H1 (cell line): ENCODE measurements at regions not wholly inside any gene's neighbourhood (a gene's known extent, or its start where the extent isn't known, plus 50 kb on each side); places are given as distances from the start of the nearest gene placed in this dataset.

Source experiments
- CTCF ChIA-PET: fragments of 300-600 bp; sonication (Branson Sonifier 250); formaldehyde crosslinking; loops from one replicate; lab custom pipeline; 2021; ENCODE audit not compliant: partially characterized antibody; lab: Charles Lee
- POLR2A ChIA-PET: fragments of 300-600 bp; sonication (Branson Sonifier 250); formaldehyde crosslinking; loops from one replicate; lab custom pipeline; 2021; ENCODE audit warnings: inconsistent platforms; ENCODE audit not compliant: partially characterized antibody; lab: Charles Lee
- DNase-seq, 2 experiments: peaks; one replicate each; pipeline versions ENCODE4 v3.0.0 to v3.0.0-alpha.2; 2010 to 2022; ENCODE audit warnings: low spot score in 2 of 2, low read depth in 1 of 2, mixed read lengths in 1 of 2
- FAIRE-seq: peaks from 2 replicates; lab custom pipeline; 2011; peaks lifted over from hg19 to GRCh38; lab: Jason Lieb, UNC
- H2AFZ ChIP-seq: 2 replicates; pipeline ENCODE4 v1.8.1; 2012; ENCODE audit warnings: low read length, inconsistent platforms
- H2AK5ac ChIP-seq: 2 replicates; pipeline ENCODE4 v1.6.1; 2013; ENCODE audit warnings: low read depth, low read length
- H2BK120ac ChIP-seq: replicated peaks from 2 replicates; pipeline ENCODE3; 2013; ENCODE audit warnings: low read depth, low read length, inconsistent platforms
- H2BK12ac ChIP-seq: 2 replicates; pipeline ENCODE4 v1.6.1; 2013; ENCODE audit warnings: low read depth, low read length
- H2BK15ac ChIP-seq: 2 replicates; pipeline ENCODE4 v1.6.1; 2013; ENCODE audit warnings: low read length
- H2BK20ac ChIP-seq: 2 replicates; pipeline ENCODE4 v1.6.1; 2013; ENCODE audit warnings: low read length
- H2BK5ac ChIP-seq: 2 replicates; pipeline ENCODE4 v1.6.1; 2013; ENCODE audit warnings: low read depth, low read length
- H3K14ac ChIP-seq: 2 replicates; pipeline ENCODE4 v1.6.1; 2013; ENCODE audit warnings: inconsistent platforms; ENCODE audit not compliant: insufficient read length
- H3K18ac ChIP-seq: 2 replicates; pipeline ENCODE4 v1.6.1; 2013; ENCODE audit warnings: low read length; ENCODE audit errors: extremely low read depth
- H3K23ac ChIP-seq: 2 replicates; pipeline ENCODE4 v1.6.1; 2013; ENCODE audit warnings: inconsistent platforms; ENCODE audit not compliant: insufficient read length
- H3K23me2 ChIP-seq: 2 replicates; pipeline ENCODE4 v1.6.1; 2013; ENCODE audit warnings: low read depth, low read length
- H3K27ac ChIP-seq: 2 replicates; pipeline ENCODE4 v1.6.1; 2011; ENCODE audit warnings: low read depth, low read length, inconsistent platforms
- H3K27me3 ChIP-seq, 4 experiments: replicated peaks in 1 of 4; 1 replicate in 1 of 4; 2 replicates in 3 of 4; pipeline versions ENCODE4 v1.6.1 to v1.8.1; 2011 to 2013; ENCODE audit warnings: low read length in 3 of 4, mild to moderate bottlenecking in 3 of 4, inconsistent platforms in 2 of 4, mixed read lengths in 2 of 4, moderate library complexity in 1 of 4; ENCODE audit not compliant: control insufficient read depth in 3 of 4, insufficient read depth in 3 of 4; ENCODE audit errors: extremely low read depth in 1 of 4
- H3K36me3 ChIP-seq, 4 experiments: 2 replicates each; pipeline versions ENCODE4 v1.6.1 to v1.8.1; 2011 to 2013; ENCODE audit warnings: mild to moderate bottlenecking in 4 of 4, low read length in 3 of 4, moderate library complexity in 2 of 4, control low read depth in 1 of 4, inconsistent platforms in 1 of 4; ENCODE audit not compliant: insufficient read depth in 4 of 4, control insufficient read depth in 2 of 4
- H3K4ac ChIP-seq: replicated peaks from 2 replicates; pipeline ENCODE3; 2013; ENCODE audit warnings: low read length, low read depth, mixed read lengths, inconsistent platforms; ENCODE audit not compliant: insufficient read length
- H3K4me1 ChIP-seq, 4 experiments: replicated peaks in 1 of 4; 1 replicate in 1 of 4; 2 replicates in 3 of 4; pipeline versions ENCODE4 v1.6.1 to v1.8.1; 2011 to 2013; ENCODE audit warnings: low read length in 3 of 4, inconsistent platforms in 2 of 4, mixed read lengths in 1 of 4; ENCODE audit not compliant: insufficient read depth in 4 of 4, control insufficient read depth in 3 of 4
- H3K4me2 ChIP-seq, 2 experiments: 2 replicates each; pipeline versions ENCODE4 v1.6.1 to v1.8.1; 2011 to 2013; ENCODE audit warnings: low read depth in 2 of 2, low read length in 2 of 2, control low read depth in 1 of 2, inconsistent platforms in 1 of 2, mild to moderate bottlenecking in 1 of 2; ENCODE audit not compliant: insufficient read depth in 1 of 2
- H3K4me3 ChIP-seq, 4 experiments: fragments of 200-600, 300-600 bp in 1 of 4; sonication (generic), shearing (Covaris generic), sonication (Bioruptor Twin) in 1 of 4; 2 replicates each; pipeline versions ENCODE4 v1.5.1 to v1.8.1; 2011 to 2016; ENCODE audit warnings: low read length in 4 of 4, low read depth in 3 of 4, control low read depth in 2 of 4, inconsistent platforms in 2 of 4, mild to moderate bottlenecking in 2 of 4, mixed read lengths in 1 of 4, moderate library complexity in 1 of 4; ENCODE audit not compliant: insufficient read depth in 2 of 4; ENCODE audit errors: extremely low read depth in 1 of 4
- H3K56ac ChIP-seq: replicated peaks from 2 replicates; pipeline ENCODE3; 2013; ENCODE audit warnings: low read depth, mild to moderate bottlenecking, mixed read lengths, low read length, inconsistent platforms; ENCODE audit not compliant: insufficient read length
- H3K79me1 ChIP-seq: 2 replicates; pipeline ENCODE4 v1.6.1; 2013; ENCODE audit warnings: low read depth, low read length, control low read depth
- H3K79me2 ChIP-seq, 2 experiments: 2 replicates each; pipeline versions ENCODE4 v1.6.1 to v1.8.1; 2012 to 2013; ENCODE audit warnings: low read length in 2 of 2, mild to moderate bottlenecking in 2 of 2, inconsistent platforms in 1 of 2; ENCODE audit not compliant: insufficient read depth in 2 of 2, control insufficient read depth in 1 of 2
- H3K9ac ChIP-seq, 4 experiments: replicated peaks in 1 of 4; 1 replicate in 1 of 4; 2 replicates in 3 of 4; pipeline versions ENCODE4 v1.6.1 to v1.8.1; 2011 to 2013; ENCODE audit warnings: low read depth in 3 of 4, low read length in 3 of 4, control low read depth in 2 of 4, mild to moderate bottlenecking in 2 of 4, moderate library complexity in 2 of 4, inconsistent platforms in 1 of 4; ENCODE audit errors: extremely low read depth in 1 of 4
- H3K9me3 ChIP-seq, 2 experiments: 2 replicates each; pipeline versions ENCODE4 v1.6.1 to v1.8.1; 2012 to 2013; ENCODE audit warnings: mild to moderate bottlenecking in 2 of 2, moderate library complexity in 2 of 2, control low read depth in 1 of 2, inconsistent platforms in 1 of 2, low read depth in 1 of 2, low read length in 1 of 2, mixed read lengths in 1 of 2; ENCODE audit not compliant: insufficient read depth in 2 of 2
- H4K20me1 ChIP-seq, 2 experiments: replicated peaks in 1 of 2; 2 replicates each; pipeline versions ENCODE3 to v1.8.1; 2011 to 2013; ENCODE audit warnings: inconsistent platforms in 2 of 2, low read length in 2 of 2, mild to moderate bottlenecking in 1 of 2; ENCODE audit not compliant: insufficient read depth in 2 of 2, control insufficient read depth in 1 of 2
- H4K5ac ChIP-seq: 2 replicates; pipeline ENCODE4 v1.6.1; 2013; ENCODE audit warnings: low read length, low read depth, mixed read lengths, inconsistent platforms; ENCODE audit not compliant: insufficient read length
- H4K8ac ChIP-seq: 2 replicates; pipeline ENCODE4 v1.8.0; 2013; ENCODE audit warnings: mild to moderate bottlenecking, moderate library complexity, low read length, inconsistent platforms; ENCODE audit not compliant: insufficient read depth; ENCODE audit errors: extremely low read depth
- H4K91ac ChIP-seq: replicated peaks from 2 replicates; pipeline ENCODE3; 2013; ENCODE audit warnings: low read length, mixed read lengths, inconsistent platforms; ENCODE audit not compliant: insufficient read length
- TAF1 ChIP-seq: IDR thresholded peaks from 2 replicates; pipeline ENCODE4 v1.6.1; 2011; ENCODE audit warnings: mild to moderate bottlenecking, low read depth, low read length
- YY1 ChIP-seq: IDR thresholded peaks from 2 replicates; pipeline ENCODE4 v1.6.1; 2011; ENCODE audit warnings: low read depth, mild to moderate bottlenecking, low read length
- WGBS, 2 experiments: shearing (Covaris generic) in 1 of 2; methylation state at CpG; one replicate each; pipeline versions ENCODE4 v1.1.6 to v1.1.7; 2013 to 2015; ENCODE audit warnings: low lambda C conversion rate in 2 of 2, mixed read lengths in 2 of 2, inconsistent platforms in 1 of 2, low coverage in 1 of 2, missing lambda C conversion rate in 1 of 2; ENCODE audit not compliant: insufficient replicate concordance in 2 of 2, insufficient coverage in 1 of 2, insufficient read length in 1 of 2; ENCODE audit errors: extremely low coverage in 1 of 2, missing lambda C conversion rate in 1 of 2; 5-methylcytosine and 5-hydroxymethylcytosine counted together

GRCh38 chr12:28121899-28122655 is 68.2 kb upstream of the CCDC91 start:
- no peak overlapping the region for H3K18ac ChIP-seq
- H3K23me2 ChIP-seq = no peaks in the 10 kb centered on the region
- H2BK12ac ChIP-seq = no peak overlapping the region
- no peak overlapping the region for H3K4me2 ChIP-seq
- no peak overlapping the region for H2BK15ac ChIP-seq
- H3K4me1 ChIP-seq = no peaks in the 10 kb centered on the region; a peak in 1 of 7 replicates
- no peak overlapping the region for H3K56ac ChIP-seq
- H3K27ac ChIP-seq = no peak overlapping the region
- H4K91ac ChIP-seq = no peak overlapping the region
- no peak overlapping the region for H2AK5ac ChIP-seq
- no peak overlapping the region for H3K14ac ChIP-seq
- H2BK5ac ChIP-seq = no peak overlapping the region
- POLR2A ChIA-PET = no interaction called here
- H2BK120ac ChIP-seq = no peak overlapping the region
- H3K9ac ChIP-seq = no peak overlapping the region
- H4K20me1 ChIP-seq = no peaks in the 10 kb centered on the region
- no peaks in the 10 kb centered on the region for H3K27me3 ChIP-seq
- FAIRE-seq (no peak), DNase-seq (no peak)
- no peak overlapping the region for H2AFZ ChIP-seq
- TF ChIP-seq TAF1 (no peak), YY1 (no peak)
- H3K79me1 ChIP-seq = no peaks in the 10 kb centered on the region
- H3K36me3 ChIP-seq = no peaks in the 10 kb centered on the region
- H2BK20ac ChIP-seq = no peak overlapping the region
- H3K9me3 ChIP-seq = no peaks in the 10 kb centered on the region
- H3K23ac ChIP-seq = no peak overlapping the region
- no peak overlapping the region for H4K5ac ChIP-seq
- H4K8ac ChIP-seq = no peak overlapping the region
- H3K79me2 ChIP-seq = no peaks in the 10 kb centered on the region
- H3K4ac ChIP-seq = no peak overlapping the region
- no peak overlapping the region for H3K4me3 ChIP-seq
- CTCF ChIA-PET = interaction anchor here (0.9 kb wide), 1 partner anchor 174 kb away, joined by 3 read pairs; no protein-coding TSS in a partner anchor
- WGBS, 2 experiments = 94 to 100% methylated on average over 1 to 4 of the region's 4 CpGs
